ENCODE measurements at regions not wholly inside any gene's neighbourhood (a gene's known extent, or its start where the extent isn't known, plus 50 kb on each side); places are given as distances from the start of the nearest gene placed in this dataset.

DNA sequence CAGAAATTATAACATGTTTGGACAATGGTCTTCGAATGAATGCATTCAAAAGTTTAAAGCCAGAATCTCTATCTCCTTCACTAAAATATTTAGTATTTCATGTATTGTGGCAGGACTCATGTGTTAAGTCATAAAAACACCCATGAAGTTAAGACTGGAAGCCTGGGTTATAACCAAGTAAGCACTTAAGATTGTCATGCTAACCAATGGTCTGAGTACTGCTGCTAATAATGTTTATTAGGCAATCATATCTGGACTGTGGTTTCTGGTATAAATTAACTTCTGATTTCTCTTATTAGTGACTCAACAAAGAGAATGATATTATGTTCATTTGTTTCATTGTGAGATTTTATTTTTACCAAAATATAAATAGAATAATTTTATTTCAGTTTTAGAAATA lies 297.9 kb upstream of the EDIL3 start:
- DNase-seq (ENCODE audit: low spot score), result no peak
- Histone ChIP-seq H3K36me3 (no peaks in the 10 kb centered on the region), H3K27ac (no peak overlapping the region), H3K4me1 (no peaks in the 10 kb centered on the region), H3K27me3 (no peaks in the 10 kb centered on the region), H3K9me3 (peaks cover 0 to 5% of the 10 kb centered on the region in 2 donors), H3K4me3 (no peak overlapping the region)
- TF ChIP-seq, protein P1, sequence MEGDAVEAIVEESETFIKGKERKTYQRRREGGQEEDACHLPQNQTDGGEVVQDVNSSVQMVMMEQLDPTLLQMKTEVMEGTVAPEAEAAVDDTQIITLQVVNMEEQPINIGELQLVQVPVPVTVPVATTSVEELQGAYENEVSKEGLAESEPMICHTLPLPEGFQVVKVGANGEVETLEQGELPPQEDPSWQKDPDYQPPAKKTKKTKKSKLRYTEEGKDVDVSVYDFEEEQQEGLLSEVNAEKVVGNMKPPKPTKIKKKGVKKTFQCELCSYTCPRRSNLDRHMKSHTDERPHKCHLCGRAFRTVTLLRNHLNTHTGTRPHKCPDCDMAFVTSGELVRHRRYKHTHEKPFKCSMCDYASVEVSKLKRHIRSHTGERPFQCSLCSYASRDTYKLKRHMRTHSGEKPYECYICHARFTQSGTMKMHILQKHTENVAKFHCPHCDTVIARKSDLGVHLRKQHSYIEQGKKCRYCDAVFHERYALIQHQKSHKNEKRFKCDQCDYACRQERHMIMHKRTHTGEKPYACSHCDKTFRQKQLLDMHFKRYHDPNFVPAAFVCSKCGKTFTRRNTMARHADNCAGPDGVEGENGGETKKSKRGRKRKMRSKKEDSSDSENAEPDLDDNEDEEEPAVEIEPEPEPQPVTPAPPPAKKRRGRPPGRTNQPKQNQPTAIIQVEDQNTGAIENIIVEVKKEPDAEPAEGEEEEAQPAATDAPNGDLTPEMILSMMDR (IDR thresholded peaks at IDR 0.05), result no peak

DNA sequence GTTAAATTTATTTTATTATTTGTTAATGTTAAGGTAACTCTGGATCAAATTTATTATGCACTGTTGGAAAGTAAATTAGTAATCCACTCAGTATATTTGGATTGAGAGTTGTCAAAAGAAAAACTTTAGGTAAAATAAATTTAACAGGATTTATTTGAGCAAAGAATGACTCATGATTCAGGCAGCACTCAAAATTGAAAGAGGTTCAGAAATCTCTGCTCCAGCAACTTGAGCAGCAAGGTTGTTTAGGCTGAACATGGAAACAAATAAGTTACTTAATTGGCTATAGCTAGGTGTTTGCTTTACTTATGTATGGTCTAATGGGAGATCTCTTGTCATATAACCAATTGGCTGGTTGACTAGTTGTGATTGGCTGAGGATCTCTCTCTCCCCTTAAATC lies 296.2 kb upstream of the EDIL3 start:
- TF ChIP-seq, protein P1 (IDR thresholded peaks at IDR 0.05), result no peak
- H3K9me3 ChIP-seq, result no peaks in the 10 kb centered on the region
- no peaks in the 10 kb centered on the region for H3K4me1 ChIP-seq
- no peaks in the 10 kb centered on the region for H3K36me3 ChIP-seq
- no peak for DNase-seq (ENCODE audit: low spot score)
- H3K4me3 ChIP-seq, result no peak overlapping the region
- no peaks in the 10 kb centered on the region for H3K27me3 ChIP-seq
- no peak overlapping the region for H3K27ac ChIP-seq

DNA sequence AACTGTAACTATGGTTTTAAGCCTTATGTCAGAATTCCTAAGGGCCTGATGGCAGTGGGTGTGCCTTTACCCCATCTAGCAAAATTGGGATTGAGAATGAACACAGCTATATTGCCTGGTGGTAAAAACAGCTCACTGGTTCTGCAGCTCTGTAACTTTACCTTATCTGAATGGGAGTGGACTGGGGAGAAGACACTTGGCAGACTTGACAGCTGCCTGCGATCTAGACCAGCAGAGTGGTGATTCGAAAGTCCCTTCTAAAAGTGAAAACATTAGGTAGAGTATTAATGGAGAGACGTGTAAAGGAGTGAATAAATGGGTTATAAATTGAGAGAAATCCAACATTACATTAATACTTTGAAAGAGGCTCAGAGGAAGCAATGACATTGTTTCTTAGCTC lies 289.1 kb upstream of the EDIL3 start:
- Histone ChIP-seq H3K36me3 (no peaks in the 10 kb centered on the region), H3K27ac (no peak overlapping the region), H3K9me3 (no peaks in the 10 kb centered on the region), H3K4me3 (no peak overlapping the region), H3K4me1 (no peaks in the 10 kb centered on the region), H3K27me3 (no peaks in the 10 kb centered on the region)
- no peak for DNase-seq (ENCODE audit: low spot score)
- TF ChIP-seq, protein P1 (IDR thresholded peaks at IDR 0.05), result no peak

DNA sequence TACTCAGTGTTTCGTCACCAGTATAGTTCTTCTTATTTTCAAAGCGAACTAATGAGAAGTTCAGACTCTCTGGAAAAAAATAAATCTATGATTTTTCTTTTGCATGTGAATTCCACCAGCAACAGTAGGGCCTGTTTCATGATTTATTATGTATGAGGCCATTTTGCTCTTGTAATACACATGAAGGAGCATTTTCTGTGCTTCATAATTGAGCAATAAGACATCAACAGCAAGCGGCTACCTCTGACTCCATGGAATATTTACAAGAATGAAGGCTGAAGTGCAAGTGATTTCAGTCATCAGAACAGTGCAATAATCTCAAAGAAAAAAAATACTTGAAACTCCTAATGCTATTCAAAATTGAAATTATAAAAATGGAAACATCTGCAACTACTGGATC lies 282.9 kb upstream of the EDIL3 start:
- no peaks in the 10 kb centered on the region for H3K4me1 ChIP-seq
- TF ChIP-seq, protein P1 (IDR thresholded peaks at IDR 0.05), result no peak
- H3K36me3 ChIP-seq, result no peaks in the 10 kb centered on the region
- no peak overlapping the region for H3K4me3 ChIP-seq
- no peaks in the 10 kb centered on the region for H3K27me3 ChIP-seq
- no peak overlapping the region for H3K27ac ChIP-seq
- no peak for DNase-seq (ENCODE audit: low spot score)
- H3K9me3 ChIP-seq, result no peaks in the 10 kb centered on the region

DNA sequence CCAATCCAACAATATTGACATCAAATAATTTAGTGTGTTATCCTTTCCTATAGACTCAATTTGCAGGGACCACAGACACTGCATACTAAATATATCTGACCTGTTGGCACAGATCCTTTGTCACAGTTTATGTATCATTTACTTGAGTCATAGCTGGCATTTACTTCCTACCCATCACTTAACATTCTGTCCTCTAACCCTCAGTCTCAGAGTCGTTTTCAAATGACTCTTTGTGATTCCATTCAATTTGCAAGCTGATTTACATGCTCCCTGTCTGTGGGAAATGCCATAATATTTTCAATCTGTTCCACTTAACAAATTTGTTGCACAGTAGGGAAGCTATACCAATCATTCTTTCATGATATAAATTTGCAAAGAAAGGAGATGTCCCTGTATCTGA lies 265.7 kb upstream of the EDIL3 start:
- Histone ChIP-seq H3K27me3 (no peaks in the 10 kb centered on the region), H3K27ac (no peak overlapping the region), H3K9me3 (no peaks in the 10 kb centered on the region), H3K36me3 (no peaks in the 10 kb centered on the region), H3K4me3 (no peak overlapping the region), H3K4me1 (no peaks in the 10 kb centered on the region)
- no peak for DNase-seq (ENCODE audit: low spot score)
- TF ChIP-seq, protein P1 (IDR thresholded peaks at IDR 0.05), result no peak

DNA sequence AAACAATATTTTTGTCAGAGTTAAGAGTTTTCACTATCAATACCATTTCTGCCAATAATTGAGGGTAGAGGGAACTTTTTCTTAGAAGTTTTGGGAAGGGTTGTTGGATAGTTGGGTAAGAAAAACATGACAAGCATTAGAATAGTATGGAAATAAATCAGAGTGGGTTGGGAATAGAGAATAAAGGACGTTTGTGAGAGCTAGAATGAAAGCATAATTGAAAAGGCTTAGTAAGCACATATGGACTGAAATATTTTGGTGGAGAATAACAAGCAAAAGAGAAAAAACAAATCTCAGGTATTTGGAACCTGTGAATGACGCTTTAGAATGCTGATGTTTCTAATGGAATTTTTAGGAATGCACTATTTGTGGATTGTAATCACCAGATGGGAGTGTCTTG lies 262.9 kb upstream of the EDIL3 start:
- TF ChIP-seq, protein P1 (IDR thresholded peaks at IDR 0.05), result no peak
- H3K36me3 ChIP-seq, result no peaks in the 10 kb centered on the region
- no peaks in the 10 kb centered on the region for H3K9me3 ChIP-seq
- no peak overlapping the region for H3K4me3 ChIP-seq
- H3K4me1 ChIP-seq, result no peaks in the 10 kb centered on the region
- H3K27me3 ChIP-seq, result no peaks in the 10 kb centered on the region
- DNase-seq (ENCODE audit: low spot score), result no peak
- H3K27ac ChIP-seq, result no peak overlapping the region

Measured in right atrium auricular region (tissue), 2 donors.